Neural progenitor cell (in vitro differentiated cells): ENCODE measurements at regions not wholly inside any gene's neighbourhood (a gene's known extent, or its start where the extent isn't known, plus 50 kb on each side); places are given as distances from the start of the nearest gene placed in this dataset.
A peak's percentile ranks its signal among the peaks of the same experiment; 100 is the strongest.

Experiments used
- DNase-seq: peaks from one replicate; pipeline ENCODE4 v3.0.0-alpha.2; 2016; ENCODE audit warnings: low spot score
- H2AFZ ChIP-seq: fragments of 200-600 bp; sonication (generic); replicated peaks from 2 replicates; pipeline ENCODE4 v1.6.1; 2016; ENCODE audit warnings: antibody characterized with exemption
- H3F3A ChIP-seq: fragments of 200-600 bp; sonication (generic); 2 replicates; pipeline ENCODE4 v1.6.1; 2016; ENCODE audit warnings: antibody characterized with exemption, low read depth
- H3K27ac ChIP-seq: fragments of 200-600 bp; sonication (generic); 2 replicates; pipeline ENCODE4 v1.5.1; 2016; ENCODE audit warnings: mild to moderate bottlenecking
- H3K27me3 ChIP-seq: fragments of 200-600 bp; sonication (generic); 2 replicates; pipeline ENCODE4 v1.6.1; 2016; ENCODE audit warnings: mild to moderate bottlenecking, moderate library complexity
- H3K36me3 ChIP-seq: fragments of 200-600 bp; sonication (generic); 2 replicates; pipeline ENCODE4 v1.5.1; 2016
- H3K4me1 ChIP-seq: fragments of 200-600 bp; sonication (generic); 2 replicates; pipeline ENCODE4 v1.6.1; 2016; ENCODE audit warnings: mixed run types
- H3K4me2 ChIP-seq: fragments of 200-600 bp; sonication (generic); 2 replicates; pipeline ENCODE4 v1.6.1; 2016
- H3K4me3 ChIP-seq: fragments of 200-600 bp; sonication (generic); 2 replicates; pipeline ENCODE4 v1.5.1; 2016
- H3K79me2 ChIP-seq: fragments of 200-600 bp; sonication (generic); 2 replicates; pipeline ENCODE4 v1.6.1; 2016; ENCODE audit warnings: low read depth
- H3K9ac ChIP-seq: fragments of 200-600 bp; sonication (generic); 2 replicates; pipeline ENCODE4 v1.6.1; 2016
- H3K9me3 ChIP-seq: fragments of 200-600 bp; sonication (generic); 2 replicates; pipeline ENCODE4 v1.5.1; 2016; ENCODE audit warnings: low read depth
- H4K20me1 ChIP-seq: fragments of 200-600 bp; sonication (generic); 2 replicates; pipeline ENCODE4 v1.6.1; 2016; ENCODE audit warnings: low read depth
- H3K27ac Mint-ChIP-seq: 3 replicates; pipeline ENCODE4 v1.8.0; 2021; ENCODE audit warnings: mixed read lengths
- H3K27me3 Mint-ChIP-seq: 2 replicates; pipeline ENCODE4 v1.8.0; 2022; ENCODE audit warnings: low read depth, mild to moderate bottlenecking, inconsistent platforms, moderate library complexity, mixed read lengths; ENCODE audit not compliant: insufficient read depth
- H3K36me3 Mint-ChIP-seq: 3 replicates; pipeline ENCODE4 v1.8.0; 2021; ENCODE audit warnings: mixed read lengths
- H3K4me1 Mint-ChIP-seq: 3 replicates; pipeline ENCODE4 v1.8.0; 2021; ENCODE audit warnings: mixed read lengths
- H3K4me3 Mint-ChIP-seq: 3 replicates; pipeline ENCODE4 v1.8.0; 2021; ENCODE audit warnings: mild to moderate bottlenecking, moderate library complexity, mixed read lengths
- H3K9me3 Mint-ChIP-seq: 3 replicates; pipeline ENCODE4 v1.8.0; 2020; ENCODE audit warnings: mixed read lengths
- EZH2 ChIP-seq: fragments of 200-600 bp; sonication (generic); IDR thresholded peaks from 2 replicates; pipeline ENCODE4 v1.6.1; 2017; ENCODE audit warnings: antibody characterized with exemption, mild to moderate bottlenecking, moderate library complexity
- EZH2phosphoT487 ChIP-seq: fragments of 200-600 bp; sonication (generic); IDR thresholded peaks from 2 replicates; pipeline ENCODE4 v1.6.1; 2017; ENCODE audit warnings: antibody characterized with exemption
- TF ChIP-seq, protein P1 (sequence below): fragments of 200-600 bp; sonication (generic); IDR thresholded peaks from 2 replicates; pipeline ENCODE4 v1.5.1; 2017; ENCODE audit warnings: antibody characterized with exemption, mild to moderate bottlenecking

DNA sequence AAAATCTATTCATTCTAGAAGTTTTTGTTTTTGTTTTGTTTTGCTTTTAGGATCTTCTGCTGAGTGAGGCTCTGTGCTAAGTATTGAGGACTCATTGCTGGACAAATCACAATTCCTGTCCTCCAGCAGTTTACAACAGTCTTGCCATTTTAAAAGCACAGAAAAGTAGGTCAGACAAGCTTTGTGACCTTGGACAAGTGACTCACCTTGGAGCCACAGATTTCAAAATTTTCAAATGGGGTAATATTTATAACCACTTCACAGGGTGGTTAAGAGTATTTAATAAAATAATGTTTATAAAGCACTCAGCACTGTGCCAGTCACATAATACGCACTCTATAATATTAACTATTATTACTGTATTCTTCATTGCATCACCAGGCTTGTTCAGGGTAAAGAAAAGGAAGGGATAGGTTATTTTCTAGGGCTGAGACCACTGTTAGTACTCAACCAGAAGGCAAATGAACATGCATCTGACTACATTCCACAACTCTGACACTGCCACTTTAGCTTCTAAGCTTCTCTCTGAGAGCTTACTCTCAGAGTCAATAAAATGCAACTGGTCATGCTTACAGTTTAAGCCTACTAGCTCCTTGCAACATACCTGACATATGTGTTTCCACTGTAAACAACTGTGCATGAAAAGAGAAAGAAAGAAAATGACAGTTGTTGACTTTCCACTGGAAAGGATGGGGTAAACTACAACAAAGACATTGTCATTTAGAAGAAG, 63.2 kb upstream of the FIBIN start:
- Histone ChIP-seq H3F3A (peaks cover 6% of the 10 kb centered on the region), H3K9me3 (no peaks in the 10 kb centered on the region), H3K27me3 (peaks cover 52% of the 10 kb centered on the region), H3K4me3 (no peak overlapping the region), H3K27ac (no peak overlapping the region), H3K4me1 (peaks cover 3% of the 10 kb centered on the region), H3K36me3 (no peaks in the 10 kb centered on the region), H3K79me2 (no peaks in the 10 kb centered on the region), H2AFZ (no peak overlapping the region), H4K20me1 (peaks cover 9% of the 10 kb centered on the region), H3K4me2 (no peak overlapping the region), H3K9ac (no peak overlapping the region)
- no peak overlapping the region for H3K27ac Mint-ChIP-seq
- peaks cover 31% of the 10 kb centered on the region for H3K27me3 Mint-ChIP-seq
- peaks cover 3% of the 10 kb centered on the region for H3K4me1 Mint-ChIP-seq
- H3K36me3 Mint-ChIP-seq: peaks cover 3% of the 10 kb centered on the region
- H3K4me3 Mint-ChIP-seq: no peak overlapping the region
- DNase-seq: no peak
- no peak for TF ChIP-seq EZH2phosphoT487
- TF ChIP-seq, protein P1, sequence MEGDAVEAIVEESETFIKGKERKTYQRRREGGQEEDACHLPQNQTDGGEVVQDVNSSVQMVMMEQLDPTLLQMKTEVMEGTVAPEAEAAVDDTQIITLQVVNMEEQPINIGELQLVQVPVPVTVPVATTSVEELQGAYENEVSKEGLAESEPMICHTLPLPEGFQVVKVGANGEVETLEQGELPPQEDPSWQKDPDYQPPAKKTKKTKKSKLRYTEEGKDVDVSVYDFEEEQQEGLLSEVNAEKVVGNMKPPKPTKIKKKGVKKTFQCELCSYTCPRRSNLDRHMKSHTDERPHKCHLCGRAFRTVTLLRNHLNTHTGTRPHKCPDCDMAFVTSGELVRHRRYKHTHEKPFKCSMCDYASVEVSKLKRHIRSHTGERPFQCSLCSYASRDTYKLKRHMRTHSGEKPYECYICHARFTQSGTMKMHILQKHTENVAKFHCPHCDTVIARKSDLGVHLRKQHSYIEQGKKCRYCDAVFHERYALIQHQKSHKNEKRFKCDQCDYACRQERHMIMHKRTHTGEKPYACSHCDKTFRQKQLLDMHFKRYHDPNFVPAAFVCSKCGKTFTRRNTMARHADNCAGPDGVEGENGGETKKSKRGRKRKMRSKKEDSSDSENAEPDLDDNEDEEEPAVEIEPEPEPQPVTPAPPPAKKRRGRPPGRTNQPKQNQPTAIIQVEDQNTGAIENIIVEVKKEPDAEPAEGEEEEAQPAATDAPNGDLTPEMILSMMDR: no peak
- TF ChIP-seq EZH2: no peak
- peaks cover 31% of the 10 kb centered on the region for H3K9me3 Mint-ChIP-seq

DNA sequence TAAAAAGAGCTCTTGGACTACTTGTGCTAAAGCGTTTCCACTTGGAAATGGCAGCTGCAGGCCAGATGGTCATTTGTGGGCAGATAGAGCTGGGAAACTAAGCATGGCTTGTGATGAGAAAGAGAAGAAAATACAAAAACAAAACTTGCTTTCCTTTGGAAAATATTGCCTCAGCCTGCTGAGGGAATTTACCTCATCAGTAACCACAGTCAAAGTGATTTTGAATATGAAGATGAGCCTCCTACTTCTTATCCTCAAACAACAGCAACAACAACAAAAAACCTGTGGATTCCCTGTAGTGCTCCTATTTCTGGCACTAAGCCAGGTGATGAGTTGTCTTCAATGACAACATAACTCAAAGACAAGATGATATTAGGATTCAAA, 62.7 kb upstream of the FIBIN start:
- Histone ChIP-seq H3K4me1 (peaks cover 8% of the 10 kb centered on the region), H3K79me2 (no peaks in the 10 kb centered on the region), H3K36me3 (no peaks in the 10 kb centered on the region), H3F3A (peaks cover 8% of the 10 kb centered on the region), H3K9ac (no peak overlapping the region), H3K4me3 (no peak overlapping the region), H3K27ac (no peak overlapping the region), H3K4me2 (no peak overlapping the region), H3K9me3 (no peaks in the 10 kb centered on the region), H4K20me1 (peaks cover 15% of the 10 kb centered on the region), H3K27me3 (peaks cover 52% of the 10 kb centered on the region), H2AFZ (no peak overlapping the region)
- Mint-ChIP-seq H3K9me3 (peaks cover 31% of the 10 kb centered on the region), H3K4me3 (no peak overlapping the region), H3K36me3 (peaks cover 3% of the 10 kb centered on the region), H3K4me1 (peaks cover 8% of the 10 kb centered on the region), H3K27me3 (peaks cover 33% of the 10 kb centered on the region), H3K27ac (no peak overlapping the region)
- DNase-seq: no peak
- TF ChIP-seq, protein P1: no peak
- TF ChIP-seq EZH2: no peak
- no peak for TF ChIP-seq EZH2phosphoT487

DNA sequence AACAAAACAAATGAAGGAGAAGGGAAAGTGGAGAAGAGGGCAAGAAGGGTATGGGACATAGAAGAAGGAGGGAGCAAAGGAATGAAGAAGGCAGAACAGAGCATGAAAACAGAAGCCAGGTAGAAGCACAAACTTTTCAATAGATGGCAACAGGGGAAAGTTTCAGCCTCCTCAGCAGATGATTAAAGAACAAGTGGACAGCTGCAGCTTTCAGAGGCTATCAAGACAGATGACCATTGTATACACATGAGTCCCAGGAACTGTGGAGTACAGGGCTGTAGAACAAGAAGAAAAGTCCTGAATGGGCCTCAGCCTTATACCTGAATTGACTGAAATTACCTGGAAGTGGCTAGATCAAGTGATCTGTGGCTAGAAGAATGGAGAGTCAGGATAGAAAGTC, 62.0 kb upstream of the FIBIN start:
- H3K9ac ChIP-seq: no peak overlapping the region
- Mint-ChIP-seq H3K27me3 (peaks cover 36% of the 10 kb centered on the region), H3K36me3 (peaks cover 3% of the 10 kb centered on the region)

DNA sequence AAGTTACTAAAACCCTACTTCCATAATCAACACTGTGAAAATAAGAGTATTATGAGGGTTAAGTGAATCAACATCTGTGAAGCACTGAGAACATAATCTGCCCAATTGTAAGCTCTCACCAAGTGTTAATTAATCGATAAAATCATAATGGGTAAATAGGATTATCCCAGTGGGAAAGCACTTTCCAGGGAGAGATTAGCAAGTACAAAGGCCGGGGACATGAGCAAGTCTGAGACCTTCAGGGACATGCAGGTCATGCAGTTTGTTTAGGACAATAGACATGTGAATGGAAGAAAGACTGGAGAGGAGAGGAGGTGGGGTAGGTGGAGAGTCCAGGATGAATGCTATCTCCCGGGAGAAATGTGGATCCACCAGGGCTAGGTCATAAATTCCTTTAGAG, 57.8 kb upstream of the FIBIN start:
- no peaks in the 10 kb centered on the region for H3K36me3 ChIP-seq
- Mint-ChIP-seq H3K27ac (no peak overlapping the region), H3K27me3 (peaks cover 49% of the 10 kb centered on the region), H3K4me3 (no peak overlapping the region), H3K9me3 (peaks cover 16% of the 10 kb centered on the region), H3K4me1 (peaks cover 8% of the 10 kb centered on the region), H3K36me3 (peaks cover 8% of the 10 kb centered on the region)
- H3K4me2 ChIP-seq: peak overlapping the region; percentile 52
- H2AFZ ChIP-seq: no peak overlapping the region
- peaks cover 8% of the 10 kb centered on the region for H3F3A ChIP-seq
- no peak overlapping the region for H3K9ac ChIP-seq
- H3K27ac ChIP-seq: no peak overlapping the region
- H3K4me1 ChIP-seq: peaks cover 15% of the 10 kb centered on the region
- DNase-seq: peak; percentile 79
- peaks cover 30% of the 10 kb centered on the region for H4K20me1 ChIP-seq
- no peaks in the 10 kb centered on the region for H3K9me3 ChIP-seq
- no peak overlapping the region for H3K4me3 ChIP-seq
- no peaks in the 10 kb centered on the region for H3K79me2 ChIP-seq
- peaks cover 81% of the 10 kb centered on the region for H3K27me3 ChIP-seq
- TF ChIP-seq EZH2phosphoT487: peak; percentile 99
- TF ChIP-seq, protein P1: no peak

More for the DNA sequence above, 62.0 kb upstream of the FIBIN start:
- H3K4me1 ChIP-seq: peaks cover 15% of the 10 kb centered on the region
- H3K4me2 ChIP-seq: no peak overlapping the region
- no peak overlapping the region for H3K27ac ChIP-seq
- no peak for DNase-seq
- H3K4me1 Mint-ChIP-seq: peaks cover 10% of the 10 kb centered on the region
- TF ChIP-seq EZH2: no peak
- no peak overlapping the region for H3K27ac Mint-ChIP-seq
- H3F3A ChIP-seq: peaks cover 8% of the 10 kb centered on the region
- H3K27me3 ChIP-seq: peaks cover 57% of the 10 kb centered on the region
- H3K9me3 ChIP-seq: no peaks in the 10 kb centered on the region
- H3K4me3 Mint-ChIP-seq: no peak overlapping the region
- no peaks in the 10 kb centered on the region for H3K36me3 ChIP-seq
- no peak overlapping the region for H3K4me3 ChIP-seq
- H3K9me3 Mint-ChIP-seq: peaks cover 26% of the 10 kb centered on the region
- H4K20me1 ChIP-seq: peaks cover 21% of the 10 kb centered on the region
- H3K79me2 ChIP-seq: no peaks in the 10 kb centered on the region
- H2AFZ ChIP-seq: no peak overlapping the region
